Astrocyte (in vitro differentiated cells and primary cell): ENCODE measurements at regions not wholly inside any gene's neighbourhood (a gene's known extent, or its start where the extent isn't known, plus 50 kb on each side); places are given as distances from the start of the nearest gene placed in this dataset.

ENCODE experiments used
- DNase-seq: peaks from one replicate; pipeline ENCODE4 v3.0.0-alpha.2; 2010; ENCODE audit warnings: low read depth
- FAIRE-seq: peaks from 2 replicates; lab custom pipeline; 2011; peaks lifted over from hg19 to GRCh38; lab: Jason Lieb, UNC
- H2AFZ ChIP-seq: 2 replicates; pipeline ENCODE4 v1.6.0; 2012; ENCODE audit warnings: low read depth, low read length, inconsistent platforms
- H3K27ac ChIP-seq: 2 replicates; pipeline ENCODE4 v1.5.1; 2011; ENCODE audit warnings: low read depth, low read length, inconsistent platforms
- H3K27me3 ChIP-seq: 2 replicates; pipeline ENCODE4 v1.6.0; 2011; ENCODE audit warnings: low read length, inconsistent platforms; ENCODE audit not compliant: insufficient read depth
- H3K36me3 ChIP-seq: 2 replicates; pipeline ENCODE4 v1.5.1; 2011; ENCODE audit warnings: low read length, inconsistent platforms; ENCODE audit not compliant: insufficient read depth
- H3K4me1 ChIP-seq: 2 replicates; pipeline ENCODE4 v1.5.1; 2011; ENCODE audit warnings: low read length, inconsistent platforms; ENCODE audit not compliant: insufficient read depth
- H3K4me2 ChIP-seq: 2 replicates; pipeline ENCODE4 v1.6.0; 2012; ENCODE audit warnings: low read length, inconsistent platforms
- H3K4me3 ChIP-seq: 2 replicates; pipeline ENCODE4 v1.5.1; 2011; ENCODE audit warnings: low read depth, mild to moderate bottlenecking, low read length, inconsistent platforms; ENCODE audit not compliant: insufficient read depth
- H3K79me2 ChIP-seq: 2 replicates; pipeline ENCODE4 v1.6.0; 2012; ENCODE audit warnings: mild to moderate bottlenecking, low read length, inconsistent platforms; ENCODE audit not compliant: insufficient read depth
- H3K9ac ChIP-seq: 2 replicates; pipeline ENCODE4 v1.6.0; 2012; ENCODE audit warnings: mild to moderate bottlenecking, low read length, inconsistent platforms
- H3K9me3 ChIP-seq: 2 replicates; pipeline ENCODE4 v1.5.1; 2012; ENCODE audit warnings: low read depth, mild to moderate bottlenecking, low read length, inconsistent platforms; ENCODE audit not compliant: insufficient read depth
- H4K20me1 ChIP-seq: 2 replicates; pipeline ENCODE4 v1.6.0; 2012; ENCODE audit warnings: low read length, inconsistent platforms; ENCODE audit not compliant: insufficient read depth
- H3K27ac Mint-ChIP-seq: one replicate; pipeline ENCODE4 v1.8.0; 2021; ENCODE audit warnings: mild to moderate bottlenecking, mixed read lengths; ENCODE audit not compliant: unreplicated experiment
- H3K27me3 Mint-ChIP-seq: one replicate; pipeline ENCODE4 v1.8.0; 2021; ENCODE audit warnings: low read depth, mixed read lengths; ENCODE audit not compliant: unreplicated experiment
- H3K36me3 Mint-ChIP-seq: one replicate; pipeline ENCODE4 v1.8.0; 2021; ENCODE audit warnings: low read depth, mixed read lengths; ENCODE audit not compliant: unreplicated experiment
- H3K4me1 Mint-ChIP-seq: one replicate; pipeline ENCODE4 v1.8.0; 2021; ENCODE audit warnings: low read depth, mixed read lengths; ENCODE audit not compliant: unreplicated experiment
- H3K4me3 Mint-ChIP-seq: one replicate; pipeline ENCODE4 v1.8.0; 2021; ENCODE audit warnings: mild to moderate bottlenecking, moderate library complexity, mixed read lengths; ENCODE audit not compliant: unreplicated experiment
- H3K9me3 Mint-ChIP-seq: one replicate; pipeline ENCODE4 v1.8.0; 2021; ENCODE audit warnings: mild to moderate bottlenecking, mixed read lengths; ENCODE audit not compliant: unreplicated experiment
- CTCF ChIP-seq: IDR thresholded peaks from 2 replicates; pipeline ENCODE4 v1.5.1; 2011; ENCODE audit warnings: low read depth, mild to moderate bottlenecking, inconsistent platforms, low read length, moderate library complexity; ENCODE audit not compliant: insufficient read depth
- EZH2 ChIP-seq: IDR thresholded peaks from 2 replicates; pipeline ENCODE4 v1.6.1; 2012; ENCODE audit warnings: mild to moderate bottlenecking, low read length, inconsistent platforms; ENCODE audit not compliant: insufficient read depth

DNA sequence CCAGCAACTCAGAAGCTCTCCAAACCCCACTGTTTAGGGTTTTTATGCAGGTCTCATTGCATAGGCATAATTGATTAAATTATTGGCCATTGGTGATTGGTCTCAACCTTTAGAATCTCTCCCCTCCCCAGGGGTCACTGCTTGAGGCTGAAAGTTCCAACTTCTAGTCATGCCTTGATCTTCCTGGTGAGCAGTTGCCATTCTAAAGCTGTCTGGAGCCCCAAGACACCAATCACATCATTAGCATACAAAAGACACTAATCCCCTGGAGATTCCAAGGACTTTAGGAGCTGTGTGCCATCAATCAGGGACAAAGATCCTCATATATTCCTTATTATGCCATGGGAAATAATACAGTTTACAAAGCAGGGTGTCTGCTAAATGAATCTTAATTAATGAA, 863.4 kb upstream of the KLHL29 start:
- H2AFZ ChIP-seq = no peak overlapping the region
- H3K27me3 ChIP-seq = no peaks in the 10 kb centered on the region
- H3K9ac ChIP-seq = no peak overlapping the region
- H3K9me3 ChIP-seq = no peaks in the 10 kb centered on the region
- FAIRE-seq (no peak), DNase-seq (no peak)
- no peaks in the 10 kb centered on the region for H4K20me1 ChIP-seq
- H3K4me3 ChIP-seq = no peak overlapping the region
- no peak overlapping the region for H3K27ac ChIP-seq
- no peaks in the 10 kb centered on the region for H3K36me3 ChIP-seq
- no peaks in the 10 kb centered on the region for H3K36me3 Mint-ChIP-seq
- no peaks in the 10 kb centered on the region for H3K4me1 ChIP-seq
- no peak overlapping the region for H3K4me3 Mint-ChIP-seq
- H3K79me2 ChIP-seq = no peaks in the 10 kb centered on the region
- no peaks in the 10 kb centered on the region for H3K27me3 Mint-ChIP-seq
- H3K4me1 Mint-ChIP-seq = peaks cover 9% of the 10 kb centered on the region
- H3K9me3 Mint-ChIP-seq = no peaks in the 10 kb centered on the region
- no peak overlapping the region for H3K27ac Mint-ChIP-seq
- no peak for TF ChIP-seq CTCF
- no peak for TF ChIP-seq EZH2
- no peak overlapping the region for H3K4me2 ChIP-seq

- Mint-ChIP-seq H3K27ac (no peak overlapping the region), H3K9me3 (no peaks in the 10 kb centered on the region), H3K4me1 (no peaks in the 10 kb centered on the region), H3K27me3 (no peaks in the 10 kb centered on the region), H3K4me3 (no peak overlapping the region), H3K36me3 (no peaks in the 10 kb centered on the region)
- FAIRE-seq (no peak), DNase-seq (no peak)
- no peaks in the 10 kb centered on the region for H3K4me1 ChIP-seq
- no peaks in the 10 kb centered on the region for H3K36me3 ChIP-seq
- H3K79me2 ChIP-seq = no peaks in the 10 kb centered on the region
- H4K20me1 ChIP-seq = no peaks in the 10 kb centered on the region
- TF ChIP-seq EZH2 = no peak
- no peak for TF ChIP-seq CTCF
- H3K9me3 ChIP-seq = no peaks in the 10 kb centered on the region
- H2AFZ ChIP-seq = no peak overlapping the region
- H3K27me3 ChIP-seq = no peaks in the 10 kb centered on the region
- H3K9ac ChIP-seq = no peak overlapping the region
- no peak overlapping the region for H3K4me3 ChIP-seq
- no peak overlapping the region for H3K27ac ChIP-seq
- H3K4me2 ChIP-seq = no peak overlapping the region
Observed at GRCh38 chr2:22525681-22526080, 859.3 kb upstream of the KLHL29 start.

GRCh38 chr2:22530131-22530530, 854.8 kb upstream of the KLHL29 start:
- Histone ChIP-seq H3K79me2 (no peaks in the 10 kb centered on the region), H3K9me3 (peaks cover 4% of the 10 kb centered on the region), H2AFZ (no peak overlapping the region), H4K20me1 (no peaks in the 10 kb centered on the region), H3K27ac (no peak overlapping the region), H3K36me3 (no peaks in the 10 kb centered on the region), H3K4me1 (no peaks in the 10 kb centered on the region), H3K9ac (no peak overlapping the region), H3K4me2 (no peak overlapping the region), H3K4me3 (no peak overlapping the region), H3K27me3 (no peaks in the 10 kb centered on the region)
- Mint-ChIP-seq H3K4me3 (no peak overlapping the region), H3K27me3 (peaks cover 2% of the 10 kb centered on the region), H3K27ac (no peak overlapping the region), H3K9me3 (no peaks in the 10 kb centered on the region), H3K36me3 (no peaks in the 10 kb centered on the region), H3K4me1 (no peaks in the 10 kb centered on the region)
- no peak for TF ChIP-seq EZH2
- TF ChIP-seq CTCF = no peak
- DNase-seq = no peak
- FAIRE-seq = no peak
